Ammon's horn (tissue), 1 donor: ENCODE measurements at regions not wholly inside any gene's neighbourhood (a gene's known extent, or its start where the extent isn't known, plus 50 kb on each side); places are given as distances from the start of the nearest gene placed in this dataset.
A peak's percentile ranks its signal among the peaks of the same experiment; 100 is the strongest.

Experiments
- DNase-seq: peaks from one replicate; pipeline ENCODE4 v3.0.0-alpha.2; 2016; ENCODE audit warnings: low spot score

DNA sequence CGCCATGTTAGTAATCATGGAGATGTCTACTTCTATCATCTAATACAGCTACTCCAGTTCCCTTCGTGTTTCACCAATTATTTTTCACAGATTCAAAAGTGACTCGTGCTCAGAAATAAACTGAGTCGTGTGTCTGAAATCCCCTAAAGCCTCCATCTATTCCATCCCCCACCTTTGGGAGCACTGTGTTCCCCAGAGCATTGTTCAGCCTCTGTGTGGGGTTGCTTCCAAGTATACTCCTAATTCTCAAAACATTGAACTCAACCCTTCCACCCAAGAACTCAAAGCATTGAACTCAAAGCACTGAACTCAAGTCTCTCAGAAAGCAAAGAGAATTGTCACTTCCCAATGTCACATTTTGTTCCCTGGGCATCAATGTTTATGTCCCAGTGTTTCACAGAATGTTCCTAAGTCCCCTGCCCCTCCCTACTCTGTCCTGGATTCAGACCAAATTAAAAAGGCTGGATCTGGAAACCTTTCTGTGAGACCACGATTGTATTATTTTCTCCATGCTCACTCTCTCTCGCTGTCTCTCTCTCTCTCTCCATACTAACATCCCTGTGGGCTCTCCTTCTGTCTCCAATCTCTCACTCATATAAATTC, 138.5 kb upstream of the QRFPR start:
- peak; percentile 27 for DNase-seq

DNA sequence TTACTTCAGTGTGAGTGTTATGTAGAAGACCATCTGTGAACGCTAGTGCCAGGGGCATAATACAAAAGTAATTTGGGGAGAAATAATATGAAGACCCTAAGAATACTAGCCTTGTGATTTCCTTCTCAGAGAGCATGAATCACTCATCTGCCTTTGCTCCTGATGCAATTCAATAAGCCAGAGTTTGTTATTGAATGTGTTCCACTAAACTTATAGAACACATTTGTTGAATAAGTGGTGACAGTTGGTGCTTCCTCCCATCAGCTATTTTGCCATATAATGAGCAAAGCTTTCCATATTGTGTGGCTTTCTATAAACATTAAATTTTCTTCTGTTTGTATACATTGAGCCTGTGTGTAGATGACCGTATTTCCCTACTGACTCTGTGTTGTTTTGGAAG, 136.4 kb upstream of the QRFPR start:
- DNase-seq, result no peak

DNA sequence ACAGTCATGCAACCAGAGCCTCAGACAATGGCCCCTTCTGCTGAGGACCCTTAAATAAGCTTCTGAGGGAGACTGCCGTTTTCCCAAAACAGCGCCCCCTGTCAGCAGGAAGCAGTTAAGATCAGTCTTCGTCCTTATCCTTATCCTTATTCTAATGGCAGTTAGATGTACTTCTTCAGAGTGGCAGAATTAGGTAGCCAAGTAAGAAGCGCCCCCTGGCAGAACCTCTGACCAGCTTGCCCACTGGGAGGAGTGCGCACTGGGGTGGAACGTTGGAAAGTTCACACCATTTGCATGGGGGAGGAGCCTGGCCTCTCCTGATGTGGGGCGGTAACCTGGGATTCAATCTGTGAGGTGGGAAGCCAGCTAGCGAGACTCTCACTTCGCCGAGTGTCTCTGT, 133.6 kb upstream of the QRFPR start:
- DNase-seq, result no peak

DNA sequence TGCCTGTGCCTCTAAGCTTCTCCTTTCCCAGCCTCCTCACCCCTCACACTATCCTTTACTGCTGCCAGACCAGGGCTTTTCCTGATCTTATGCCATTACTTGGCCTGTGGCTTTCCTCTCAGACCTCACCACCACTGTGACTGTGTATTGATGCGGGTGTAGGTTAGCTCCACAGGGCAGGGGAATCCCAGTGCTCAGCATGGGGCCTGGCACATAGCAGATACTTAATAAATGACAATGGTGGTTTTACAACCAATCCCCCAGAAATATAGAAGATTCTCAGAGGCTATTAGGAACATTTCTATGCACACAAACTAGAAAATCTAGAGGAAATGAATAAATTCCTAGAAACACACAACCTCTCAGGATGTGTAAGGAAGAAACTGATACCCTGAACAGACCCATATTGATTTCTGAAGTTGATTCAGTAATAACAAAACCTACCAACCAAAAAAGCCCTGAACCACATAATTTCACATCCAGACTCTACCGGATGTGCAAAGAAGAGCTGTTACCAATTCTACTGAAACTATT, 129.6 kb upstream of the QRFPR start:
- DNase-seq, result no peak

DNA sequence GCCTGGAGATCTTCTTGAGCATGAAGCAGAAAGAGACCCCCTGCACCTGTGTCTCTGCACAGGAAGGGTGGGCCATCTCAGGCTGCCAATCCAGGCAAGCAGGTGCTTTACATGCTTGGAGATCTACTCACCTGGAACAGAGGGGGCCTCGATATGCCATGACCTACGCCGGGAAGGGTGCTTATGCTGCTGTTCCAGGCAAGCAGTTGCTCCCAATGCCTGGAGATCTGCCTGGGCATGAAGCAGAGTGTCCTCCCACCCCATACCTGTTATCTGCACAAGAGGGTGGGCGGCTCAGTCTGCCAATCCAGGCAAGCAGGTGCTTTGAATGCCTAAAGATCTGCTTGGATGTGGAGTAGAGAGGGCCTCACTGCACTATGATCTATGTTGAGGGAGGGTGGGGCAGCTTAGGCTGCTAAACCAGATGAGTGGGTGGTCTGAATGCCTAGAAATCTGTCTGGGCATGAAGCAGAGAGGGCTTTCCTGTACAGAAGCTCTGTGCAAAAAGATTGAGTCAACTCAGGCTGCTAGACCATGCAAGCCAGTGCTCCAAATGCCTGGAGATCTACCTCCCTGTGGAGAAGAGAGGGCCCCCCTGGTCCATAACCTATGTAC, 104.5 kb upstream of the QRFPR start:
- DNase-seq, result no peak

DNA sequence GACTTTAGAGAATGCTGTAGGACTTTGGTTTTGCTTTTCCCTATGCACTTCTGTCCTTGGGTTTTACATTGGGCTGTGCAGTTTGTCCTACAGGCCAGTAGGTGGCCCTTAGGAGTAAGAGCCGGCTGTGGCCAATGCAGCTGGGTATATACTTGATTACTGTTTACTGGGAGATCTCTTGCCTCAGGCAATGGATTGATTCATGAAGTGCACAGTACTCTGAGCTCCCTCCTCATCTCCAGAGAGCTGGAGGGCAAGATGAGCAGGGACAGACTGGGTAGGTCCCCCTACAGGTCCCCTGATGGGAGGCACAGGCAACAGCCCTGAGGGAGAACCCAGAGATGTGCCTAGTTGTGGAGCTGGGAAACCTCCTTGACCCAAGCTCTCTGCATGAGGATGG, 103.8 kb upstream of the QRFPR start:
- no peak for DNase-seq

DNA sequence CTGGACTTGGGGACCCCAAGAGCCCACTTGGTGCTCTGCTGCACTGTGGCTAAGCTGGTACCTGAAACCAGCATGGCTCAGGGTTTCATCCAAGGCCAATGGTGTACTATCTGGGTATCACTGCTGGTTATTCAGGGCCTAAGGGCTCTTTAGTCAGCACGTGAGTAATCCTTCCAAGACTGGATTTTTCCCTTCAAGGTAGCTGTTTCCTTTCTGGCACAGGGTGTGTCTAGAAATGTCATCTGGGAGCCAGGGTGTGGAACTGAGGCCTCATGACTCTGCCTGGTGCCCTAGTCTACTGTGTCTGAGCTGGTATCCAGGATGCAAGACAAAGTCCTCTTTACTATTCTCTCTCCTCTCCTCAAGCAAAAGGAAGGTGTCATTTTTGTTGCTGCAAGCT, 99.0 kb upstream of the QRFPR start:
- DNase-seq, result no peak

DNA sequence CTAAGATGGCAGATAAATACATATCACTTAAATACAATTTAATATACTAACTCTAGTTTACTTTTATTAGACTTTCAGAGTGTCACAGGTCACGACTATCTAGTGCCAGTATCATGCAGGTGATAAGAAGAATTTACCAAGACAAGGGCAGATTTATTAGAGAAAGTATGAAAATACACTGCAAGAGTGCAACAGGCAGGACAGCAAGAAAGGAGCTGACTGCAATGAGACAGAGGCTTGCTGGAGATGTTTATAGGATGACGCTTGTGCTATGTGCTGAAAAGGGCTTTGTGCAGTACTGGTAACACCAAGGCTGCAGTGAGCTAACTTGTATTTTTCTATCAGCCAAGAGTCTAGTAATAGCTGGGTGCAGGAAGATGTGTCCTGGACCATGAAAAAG, 96.7 kb upstream of the QRFPR start:
- no peak for DNase-seq

DNA sequence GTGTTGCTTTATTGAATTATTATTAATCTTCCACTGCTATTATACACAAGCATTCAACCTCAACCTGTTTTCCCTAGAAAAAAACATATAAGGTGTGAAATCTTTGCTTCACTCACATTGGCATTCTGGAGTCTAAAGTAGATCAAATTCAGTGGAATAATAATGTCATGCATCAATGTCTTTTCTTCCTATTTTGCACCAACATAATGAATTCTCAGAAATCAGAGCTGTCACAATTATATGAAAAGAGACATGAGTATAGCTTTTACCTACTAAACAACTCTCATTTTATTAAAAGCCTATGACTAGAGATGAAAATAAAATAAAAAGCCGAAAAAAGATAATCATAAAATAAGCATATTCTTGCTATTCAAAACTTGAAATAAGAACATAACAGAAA, 96.3 kb upstream of the QRFPR start:
- DNase-seq, result no peak

DNA sequence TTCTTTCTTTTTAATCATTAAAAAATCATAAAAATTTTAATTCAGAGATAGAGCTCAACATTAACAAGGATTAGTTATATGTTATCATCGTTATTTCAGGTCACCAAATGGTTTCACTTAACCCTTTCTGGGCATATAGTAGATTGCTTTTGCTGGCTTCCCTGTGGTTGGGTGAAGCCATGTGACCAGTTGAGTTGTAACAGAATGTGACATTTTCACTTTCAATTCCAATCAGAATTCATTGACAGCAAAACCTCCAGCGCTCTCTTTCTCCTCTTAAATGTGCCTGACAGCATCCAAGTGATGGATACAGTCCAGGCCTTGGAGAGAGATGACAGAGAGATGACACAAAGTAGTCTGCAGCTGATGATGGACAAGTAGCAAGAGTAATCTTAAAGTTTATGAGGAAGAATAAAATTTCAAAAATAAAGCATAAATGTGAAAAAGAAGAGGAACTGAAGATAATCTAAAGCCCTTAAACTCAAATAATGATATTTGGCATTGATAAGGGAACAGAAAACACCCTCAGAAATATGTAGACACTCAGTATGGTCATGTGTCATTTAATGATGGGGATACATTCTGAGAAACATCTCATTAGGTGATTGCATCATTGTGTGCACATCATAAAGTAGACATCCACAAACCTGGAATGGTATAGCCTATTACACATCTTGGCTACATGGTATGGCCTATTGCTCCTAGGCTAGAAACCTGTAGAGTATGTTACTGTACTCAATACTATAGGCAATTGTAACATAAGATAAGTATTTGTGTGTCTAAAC, 92.3 kb upstream of the QRFPR start:
- DNase-seq, result no peak

DNA sequence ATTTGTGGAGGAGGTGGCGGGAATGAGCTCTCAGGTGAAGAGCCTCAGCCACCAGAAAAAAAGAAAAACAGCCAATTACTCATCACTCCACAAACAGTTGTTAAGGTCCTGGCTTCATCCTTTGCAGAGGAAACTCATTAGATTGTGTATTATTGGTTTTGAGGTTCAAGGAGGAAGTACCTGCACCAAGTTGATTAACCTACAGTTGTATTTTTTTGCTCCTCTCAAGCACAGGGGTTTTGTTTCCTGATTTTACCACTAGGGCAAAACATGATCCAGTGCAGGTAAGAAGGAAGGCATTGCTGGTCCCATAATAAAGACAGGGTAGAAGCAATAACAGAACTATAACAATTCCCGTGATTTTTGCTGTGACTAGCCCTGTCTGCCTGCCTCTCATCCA, 84.0 kb upstream of the QRFPR start:
- DNase-seq, result no peak

DNA sequence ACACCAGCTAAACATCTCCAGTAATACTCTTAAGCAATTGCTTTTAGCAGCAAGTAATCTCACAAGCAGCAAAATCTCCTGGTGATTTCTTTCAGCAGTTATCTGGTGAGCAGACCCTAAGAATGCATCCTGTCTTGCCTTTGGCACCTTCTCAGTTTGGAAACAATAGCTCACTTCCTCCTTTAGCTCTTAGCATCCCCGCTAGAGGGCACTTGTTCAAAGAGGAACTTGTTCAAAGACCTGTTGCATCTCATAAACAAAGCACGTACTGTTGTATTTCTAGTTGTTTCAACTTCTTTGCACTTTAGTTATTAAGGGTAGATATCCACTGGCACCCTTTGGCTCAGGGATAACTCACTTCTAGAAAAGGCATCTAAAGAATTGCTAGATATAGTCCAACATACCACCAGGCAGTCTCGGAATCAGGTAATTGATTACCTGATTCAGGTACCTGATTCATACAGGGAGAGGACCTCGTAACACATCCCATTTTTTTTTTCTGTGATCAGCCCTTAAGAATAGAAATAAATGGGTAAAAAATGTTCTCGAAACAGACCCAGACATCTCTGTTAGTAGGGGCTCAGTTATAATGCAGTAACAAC, 81.9 kb upstream of the QRFPR start:
- peak; percentile 76 for DNase-seq

DNA sequence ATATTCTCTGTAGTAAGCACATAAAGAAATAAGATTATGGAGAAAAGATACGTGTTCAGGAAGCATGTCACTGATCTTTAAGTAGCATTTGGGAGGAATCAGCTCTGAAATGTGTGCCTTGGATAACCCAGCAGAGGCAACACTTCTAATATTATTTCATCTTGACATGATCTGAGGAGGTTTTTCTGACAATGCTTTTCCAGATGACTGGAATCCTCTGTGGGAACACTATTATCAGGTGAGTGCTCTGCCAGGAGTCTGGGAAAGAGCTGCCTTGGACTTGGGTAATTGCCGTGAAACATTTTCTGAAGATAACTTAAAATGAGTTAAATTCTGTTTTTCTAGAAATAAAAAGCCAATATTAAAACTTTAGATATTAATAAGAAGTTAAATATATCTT, 78.2 kb upstream of the QRFPR start:
- no peak for DNase-seq

DNA sequence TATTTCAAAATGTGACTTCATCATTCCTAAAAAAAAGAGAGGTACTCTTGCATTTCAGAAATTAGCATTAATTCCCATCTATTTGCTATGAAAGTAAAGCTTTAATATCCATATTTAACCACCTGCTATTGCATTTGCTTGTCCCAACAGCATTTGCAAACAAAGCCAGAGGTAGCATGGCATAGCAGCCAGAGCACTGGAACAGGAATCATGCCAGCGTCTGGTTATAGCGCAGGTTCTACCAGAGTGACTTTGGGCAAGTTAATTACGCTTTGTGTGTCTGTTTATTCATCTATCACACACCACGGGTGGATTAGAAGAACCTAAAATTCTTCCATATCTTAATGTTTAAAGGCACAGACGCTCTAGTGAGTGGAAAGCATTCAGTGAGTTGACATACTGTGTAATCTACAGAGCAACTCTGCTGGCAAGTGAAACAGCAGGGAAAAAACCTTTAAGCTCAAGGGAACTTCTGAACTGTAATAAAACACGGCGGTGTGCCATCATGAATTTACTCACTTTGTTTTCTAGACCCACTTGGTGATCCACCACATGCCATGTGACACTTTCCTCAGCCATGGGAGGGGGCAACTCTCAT, 76.6 kb upstream of the QRFPR start:
- DNase-seq, result no peak

DNA sequence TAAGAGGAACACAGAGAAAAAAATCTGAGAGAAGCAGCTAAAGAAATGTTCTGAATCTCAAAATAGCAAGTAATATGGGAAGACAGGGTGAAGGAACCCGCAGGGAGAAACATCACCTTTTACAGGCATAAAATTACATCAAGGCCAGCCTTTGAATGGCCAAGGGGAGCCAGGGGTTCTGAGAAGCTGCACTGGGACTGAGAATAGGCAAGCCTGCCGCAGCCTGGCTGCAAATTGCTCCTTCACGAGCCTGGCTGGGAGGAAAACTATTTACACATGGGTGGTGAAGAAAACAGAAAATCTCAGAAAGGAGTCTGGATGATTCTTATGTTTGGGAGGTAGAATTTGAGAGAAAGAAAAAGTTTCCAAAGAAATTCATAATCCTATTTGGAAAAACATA, 74.5 kb upstream of the QRFPR start:
- no peak for DNase-seq

DNA sequence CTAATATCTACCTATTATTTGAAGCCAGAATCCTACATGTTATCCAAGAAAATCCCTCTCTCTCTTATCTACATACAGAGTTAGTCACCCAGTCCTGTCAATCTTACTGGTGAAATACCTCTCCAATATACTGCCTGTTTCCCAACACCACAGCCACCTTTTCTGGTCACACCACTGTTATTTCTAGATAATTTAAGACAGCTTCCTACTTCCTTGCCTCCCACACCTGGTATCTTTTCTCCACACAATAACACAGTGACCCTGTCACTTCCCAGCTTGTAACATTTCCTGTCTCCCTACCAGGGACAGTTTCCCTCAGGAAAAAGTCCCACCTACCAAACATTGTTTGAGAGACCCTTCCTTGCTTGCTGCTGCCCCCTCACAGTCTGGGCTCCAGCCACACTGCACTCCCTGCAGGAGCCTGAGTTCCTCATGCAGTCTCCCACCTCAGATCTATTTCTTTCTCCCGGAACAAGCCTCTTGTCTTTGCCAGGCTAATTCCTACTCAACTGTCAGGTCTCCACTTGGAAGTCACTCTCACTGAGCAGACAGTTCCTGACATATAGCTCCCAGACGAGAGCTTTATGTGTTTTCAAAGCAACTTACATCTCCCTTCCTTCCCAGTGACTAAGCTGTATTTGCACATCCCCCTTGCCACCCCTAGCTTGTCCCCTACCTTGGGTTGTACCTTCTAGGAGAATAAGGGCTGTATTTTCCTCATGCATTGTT, 73.6 kb upstream of the QRFPR start:
- DNase-seq, result no peak

DNA sequence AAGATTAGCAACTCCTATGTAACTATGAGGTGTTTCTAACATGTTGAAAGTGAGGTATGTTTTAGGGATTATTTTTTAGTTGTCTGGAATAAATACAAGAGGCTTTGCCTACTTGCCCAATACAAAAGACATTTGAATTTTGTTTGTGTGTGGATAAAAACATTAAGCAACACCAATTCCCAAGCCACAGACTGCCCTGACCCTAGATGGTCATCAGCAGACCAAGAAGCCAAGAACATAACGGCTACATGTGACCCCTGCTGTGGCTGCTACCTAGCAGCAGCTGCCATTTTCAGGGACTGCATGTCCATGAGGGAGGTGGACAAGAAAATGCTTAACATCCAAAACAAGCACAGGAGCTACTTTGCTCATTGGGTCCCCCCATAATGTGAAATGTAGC, 70.5 kb upstream of the QRFPR start:
- DNase-seq, result no peak

DNA sequence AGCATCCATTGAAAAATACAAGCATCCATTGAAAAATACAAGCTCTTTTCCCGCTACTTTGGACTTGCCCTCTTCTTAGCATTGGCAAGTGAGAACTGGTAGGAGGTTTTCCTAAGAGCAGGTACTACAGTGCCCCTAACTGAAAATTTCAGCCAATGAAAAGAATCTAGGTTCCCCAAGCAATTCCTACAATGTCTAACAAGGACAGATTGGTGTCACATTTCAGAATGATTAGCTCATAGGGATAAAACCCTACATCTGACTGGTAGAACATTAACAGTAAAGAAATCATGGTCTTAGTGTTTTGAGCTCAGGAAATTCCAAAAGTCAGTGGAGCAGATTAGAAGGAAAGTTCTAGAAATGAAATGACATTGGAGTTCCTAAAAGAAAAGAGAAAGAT, 68.6 kb upstream of the QRFPR start:
- DNase-seq, result no peak

DNA sequence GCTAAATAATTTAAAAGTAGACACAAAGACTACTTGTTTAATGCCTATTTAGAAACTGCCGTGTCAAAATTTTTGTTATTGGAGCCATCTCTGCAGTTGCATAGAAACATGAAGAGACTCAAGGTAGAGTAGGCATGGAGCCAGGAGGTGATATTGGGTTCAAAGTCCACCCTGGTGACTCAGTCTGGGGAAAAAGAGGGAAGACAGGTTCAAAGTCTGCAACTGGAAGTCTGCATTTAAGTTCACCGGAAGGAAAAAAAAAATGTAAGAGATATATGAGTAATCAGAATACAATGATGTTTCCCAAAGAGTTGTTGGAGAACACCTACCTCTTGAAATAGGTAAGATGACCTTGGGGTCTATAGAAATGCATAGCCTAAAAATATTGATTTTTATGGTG, 67.4 kb upstream of the QRFPR start:
- no peak for DNase-seq

DNA sequence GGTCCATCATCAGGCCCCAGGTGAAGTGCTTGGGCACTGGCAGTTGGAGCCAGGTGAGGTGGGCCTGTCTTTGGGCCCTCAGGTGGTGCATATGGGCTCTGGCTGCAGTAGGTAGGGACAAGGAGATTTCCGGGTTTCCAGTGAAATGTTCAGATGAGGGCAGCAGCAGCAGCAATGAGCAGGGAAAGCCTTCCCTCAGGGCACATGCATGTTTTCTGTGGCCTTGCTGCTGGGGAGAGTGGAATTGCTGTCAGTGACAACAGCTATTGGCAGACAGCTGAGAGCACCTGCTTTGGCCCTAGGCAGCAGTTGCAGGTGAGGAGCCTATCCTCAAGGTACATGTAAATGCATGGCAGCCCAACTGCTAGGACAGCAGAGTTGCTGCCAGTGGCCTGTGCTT, 58.9 kb upstream of the QRFPR start:
- no peak for DNase-seq
